ENCODE measurements at regions not wholly inside any gene's neighbourhood (a gene's known extent, or its start where the extent isn't known, plus 50 kb on each side); places are given as distances from the start of the nearest gene placed in this dataset.
"Not testable (repeated sequence)": the region's sequence is repeated elsewhere in the genome, so short reads cannot be mapped to it uniquely, and the experiment has no call there.

DNA sequence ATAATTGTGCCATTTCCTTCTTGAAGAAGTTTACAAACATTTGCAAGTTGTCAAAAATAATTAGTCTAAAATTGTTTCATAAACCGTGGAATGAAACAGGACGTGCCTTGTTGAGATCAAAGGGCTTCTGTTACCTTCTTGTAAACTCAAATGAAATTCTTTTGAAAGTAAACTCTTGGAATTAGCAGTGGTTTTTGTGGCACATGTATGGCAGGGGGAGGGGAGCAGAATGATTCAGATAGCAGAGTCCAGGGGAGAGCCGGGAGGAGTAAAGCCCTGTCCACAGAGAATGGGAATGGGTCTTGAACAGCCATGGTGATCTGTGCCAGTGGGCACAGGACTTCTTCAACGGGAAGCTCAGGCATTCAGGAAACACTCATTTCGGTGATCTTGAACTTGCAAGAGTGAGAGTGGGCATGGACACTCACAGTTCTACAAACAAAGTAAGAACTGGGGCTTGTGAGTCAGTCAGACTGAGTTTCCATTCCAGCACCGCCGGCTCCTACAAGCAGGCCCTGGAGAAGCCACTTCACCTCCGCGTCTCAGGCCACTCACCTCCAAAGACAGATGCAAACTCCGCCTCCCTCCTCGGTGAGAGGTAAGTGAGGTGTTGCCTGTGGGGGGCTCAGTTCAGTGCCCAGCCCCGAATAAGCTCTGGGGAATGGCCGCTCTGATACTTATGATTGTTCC is 143.1 kb downstream of the CDH26 start:
- CTCF ChIA-PET: no interaction called here
- no peak overlapping the region for H3K4me3 Mint-ChIP-seq
- intact Hi-C loops (cut with micrococcal nuclease): no loop called here
- H3K4me1 Mint-ChIP-seq (ENCODE audit: low read depth): peaks cover 10% of the 10 kb centered on the region
- DNase-seq: no peak
- TF ChIP-seq, protein P1, sequence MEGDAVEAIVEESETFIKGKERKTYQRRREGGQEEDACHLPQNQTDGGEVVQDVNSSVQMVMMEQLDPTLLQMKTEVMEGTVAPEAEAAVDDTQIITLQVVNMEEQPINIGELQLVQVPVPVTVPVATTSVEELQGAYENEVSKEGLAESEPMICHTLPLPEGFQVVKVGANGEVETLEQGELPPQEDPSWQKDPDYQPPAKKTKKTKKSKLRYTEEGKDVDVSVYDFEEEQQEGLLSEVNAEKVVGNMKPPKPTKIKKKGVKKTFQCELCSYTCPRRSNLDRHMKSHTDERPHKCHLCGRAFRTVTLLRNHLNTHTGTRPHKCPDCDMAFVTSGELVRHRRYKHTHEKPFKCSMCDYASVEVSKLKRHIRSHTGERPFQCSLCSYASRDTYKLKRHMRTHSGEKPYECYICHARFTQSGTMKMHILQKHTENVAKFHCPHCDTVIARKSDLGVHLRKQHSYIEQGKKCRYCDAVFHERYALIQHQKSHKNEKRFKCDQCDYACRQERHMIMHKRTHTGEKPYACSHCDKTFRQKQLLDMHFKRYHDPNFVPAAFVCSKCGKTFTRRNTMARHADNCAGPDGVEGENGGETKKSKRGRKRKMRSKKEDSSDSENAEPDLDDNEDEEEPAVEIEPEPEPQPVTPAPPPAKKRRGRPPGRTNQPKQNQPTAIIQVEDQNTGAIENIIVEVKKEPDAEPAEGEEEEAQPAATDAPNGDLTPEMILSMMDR (IDR thresholded peaks at IDR 0.05): no peak
- no peak for ATAC-seq
- H3K27me3 Mint-ChIP-seq: peaks cover 2% of the 10 kb centered on the region
- no peaks in the 10 kb centered on the region for H3K36me3 Mint-ChIP-seq (ENCODE audit: low read depth)
- H3K9me3 Mint-ChIP-seq: peaks cover 4% of the 10 kb centered on the region
- H3K27ac Mint-ChIP-seq: no peak overlapping the region
- POLR2A ChIA-PET: interaction anchor here (1.2 kb wide), 1 partner anchor 8 kb away, joined by 3 read pairs; no protein-coding TSS in a partner anchor

DNA sequence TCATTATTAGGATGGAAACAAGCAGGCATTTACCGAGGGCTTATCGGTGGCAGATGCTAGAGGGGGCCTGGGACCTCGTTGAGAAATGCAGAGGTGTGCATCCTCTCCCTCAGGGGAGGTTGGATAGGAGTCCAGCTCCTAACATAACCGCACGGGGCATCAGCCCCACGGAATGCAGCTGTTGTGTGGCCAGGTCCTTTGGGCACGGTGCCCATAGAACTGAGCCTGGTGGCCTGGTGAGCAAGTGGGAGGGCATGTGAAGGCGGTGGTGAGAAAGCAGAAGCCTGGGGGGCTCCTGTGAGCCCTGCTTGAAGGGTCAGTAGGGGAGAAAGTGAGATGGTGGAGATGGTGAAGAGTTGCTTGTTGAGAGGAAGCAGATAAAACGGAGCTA is 143.7 kb downstream of the CDH26 start:
- POLR2A ChIA-PET: no interaction called here
- peaks cover 2% of the 10 kb centered on the region for H3K27me3 Mint-ChIP-seq
- H3K9me3 Mint-ChIP-seq: peaks cover 4% of the 10 kb centered on the region
- H3K4me3 Mint-ChIP-seq: no peak overlapping the region
- CTCF ChIA-PET: no interaction called here
- DNase-seq (no peak), ATAC-seq (no peak)
- no peaks in the 10 kb centered on the region for H3K36me3 Mint-ChIP-seq (ENCODE audit: low read depth)
- intact Hi-C loops (cut with micrococcal nuclease): no loop called here
- H3K4me1 Mint-ChIP-seq (ENCODE audit: low read depth): peaks cover 10% of the 10 kb centered on the region
- H3K27ac Mint-ChIP-seq: no peak overlapping the region
- TF ChIP-seq, protein P1 (IDR thresholded peaks at IDR 0.05): no peak

DNA sequence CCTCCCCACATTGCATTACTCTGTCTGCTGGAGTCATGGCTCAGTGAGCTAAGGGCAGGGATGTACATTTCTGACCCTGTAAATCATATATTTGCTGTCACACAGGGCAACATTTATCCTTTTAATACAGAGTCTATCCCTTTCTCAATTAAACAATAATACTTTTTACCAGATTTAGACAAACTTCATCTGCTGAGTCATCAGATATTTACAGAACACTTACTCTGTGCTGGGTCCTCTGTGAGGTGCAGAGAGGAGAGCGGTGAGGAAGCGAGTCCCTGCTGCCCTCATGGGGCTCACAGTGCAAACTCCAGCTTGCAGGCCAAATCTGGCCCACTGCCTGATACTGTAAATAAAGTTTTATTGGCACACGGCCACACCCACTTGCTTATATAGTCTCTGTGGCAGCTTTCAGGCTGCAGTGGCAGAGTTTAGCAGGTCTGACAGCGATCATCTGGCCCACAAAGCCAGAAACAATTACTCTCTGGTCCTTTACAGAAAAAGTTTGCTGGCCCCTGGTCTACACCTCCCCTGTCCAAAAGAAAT is 144.5 kb downstream of the CDH26 start:
- peaks cover 10% of the 10 kb centered on the region for H3K4me1 Mint-ChIP-seq (ENCODE audit: low read depth)
- H3K27ac Mint-ChIP-seq: no peak overlapping the region
- peaks cover 4% of the 10 kb centered on the region for H3K9me3 Mint-ChIP-seq
- intact Hi-C loops (cut with micrococcal nuclease): no loop called here
- H3K4me3 Mint-ChIP-seq: no peak overlapping the region
- CTCF ChIA-PET: no interaction called here
- POLR2A ChIA-PET: no interaction called here
- no peak for DNase-seq
- TF ChIP-seq, protein P1 (IDR thresholded peaks at IDR 0.05): no peak
- no peak for ATAC-seq
- H3K27me3 Mint-ChIP-seq: peaks cover 2% of the 10 kb centered on the region
- no peaks in the 10 kb centered on the region for H3K36me3 Mint-ChIP-seq (ENCODE audit: low read depth)

DNA sequence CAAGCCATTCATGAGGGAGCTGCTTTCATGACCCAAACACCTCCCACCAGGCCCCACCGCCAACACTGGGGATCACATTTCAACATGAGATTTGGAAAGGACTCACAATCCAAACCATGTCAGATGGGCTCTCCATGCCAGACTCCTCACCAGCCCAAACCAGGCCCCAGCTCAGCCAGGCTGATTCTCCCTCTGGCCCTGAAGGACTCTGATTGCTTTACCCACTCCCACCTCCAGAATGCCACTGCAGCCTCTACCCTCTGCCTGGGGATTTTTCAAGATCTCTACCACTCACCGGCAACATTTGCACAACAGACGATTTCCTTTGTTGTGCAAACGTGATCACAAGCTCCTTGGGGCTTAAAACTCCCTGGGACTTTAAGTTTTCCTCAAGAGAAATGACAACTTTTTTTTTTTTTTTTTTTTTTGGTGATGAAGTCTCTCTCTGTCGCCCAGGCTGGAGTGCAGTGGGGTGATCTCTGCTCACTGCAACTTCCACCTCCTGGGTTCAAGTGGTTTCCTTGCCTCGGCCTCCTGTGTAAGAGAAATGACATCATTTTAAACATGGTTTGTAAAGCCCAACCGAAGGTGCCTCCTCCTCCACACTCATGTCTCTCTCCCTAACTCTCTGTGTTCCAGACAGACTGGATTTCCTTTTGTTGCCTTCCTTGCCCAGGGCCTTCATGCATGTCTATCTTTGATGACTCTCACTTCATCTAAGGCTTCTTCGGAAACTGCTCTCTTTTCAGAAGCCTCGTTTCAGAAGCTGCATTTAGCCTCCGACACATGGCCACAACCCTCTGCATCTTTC is 147.0 kb downstream of the CDH26 start:
- TF ChIP-seq, protein P1 (IDR thresholded peaks at IDR 0.05): no peak
- POLR2A ChIA-PET: no interaction called here
- no peaks in the 10 kb centered on the region for H3K36me3 Mint-ChIP-seq (ENCODE audit: low read depth)
- CTCF ChIA-PET: no interaction called here
- intact Hi-C loops (cut with micrococcal nuclease): no loop called here
- H3K4me3 Mint-ChIP-seq: no peak overlapping the region
- H3K4me1 Mint-ChIP-seq (ENCODE audit: low read depth): peaks cover 10% of the 10 kb centered on the region
- no peaks in the 10 kb centered on the region for H3K9me3 Mint-ChIP-seq
- ATAC-seq: no peak
- no peak for DNase-seq
- peaks cover 2% of the 10 kb centered on the region for H3K27me3 Mint-ChIP-seq
- H3K27ac Mint-ChIP-seq: no peak overlapping the region

DNA sequence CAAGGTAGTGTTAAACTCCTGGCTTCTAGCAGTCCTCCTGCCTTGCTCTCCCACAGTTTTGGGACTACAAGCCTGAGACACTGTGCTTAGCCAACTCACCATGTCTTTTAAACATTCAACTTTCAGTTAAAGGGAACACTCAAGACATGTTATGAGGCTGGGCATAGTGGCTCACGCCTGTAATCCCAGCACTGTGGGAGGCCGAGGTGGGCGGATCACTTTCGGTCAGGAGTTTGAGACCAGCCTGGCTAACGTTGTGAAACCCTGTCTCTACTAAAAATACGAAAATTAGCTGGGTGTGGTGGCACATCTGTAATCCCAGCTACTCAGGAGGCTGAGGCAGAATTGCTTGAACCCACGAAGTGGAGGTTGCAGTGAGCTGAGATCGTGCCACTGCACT is 148.0 kb downstream of the CDH26 start:
- CTCF ChIA-PET; H3K36me3 Mint-ChIP-seq (ENCODE audit: low read depth); ATAC-seq; H3K4me1 Mint-ChIP-seq (ENCODE audit: low read depth); DNase-seq; H3K27me3 Mint-ChIP-seq; H3K9me3 Mint-ChIP-seq; intact Hi-C loops (cut with micrococcal nuclease); H3K27ac Mint-ChIP-seq; POLR2A ChIA-PET; H3K4me3 Mint-ChIP-seq: not testable (repeated sequence)

Measured in activated CD8-positive, alpha-beta T cell treated with anti-CD3 and anti-CD28 coated beads for 36 hours (primary cell).